ENCODE measurements at regions not wholly inside any gene's neighbourhood (a gene's known extent, or its start where the extent isn't known, plus 50 kb on each side); places are given as distances from the start of the nearest gene placed in this dataset.

DNA sequence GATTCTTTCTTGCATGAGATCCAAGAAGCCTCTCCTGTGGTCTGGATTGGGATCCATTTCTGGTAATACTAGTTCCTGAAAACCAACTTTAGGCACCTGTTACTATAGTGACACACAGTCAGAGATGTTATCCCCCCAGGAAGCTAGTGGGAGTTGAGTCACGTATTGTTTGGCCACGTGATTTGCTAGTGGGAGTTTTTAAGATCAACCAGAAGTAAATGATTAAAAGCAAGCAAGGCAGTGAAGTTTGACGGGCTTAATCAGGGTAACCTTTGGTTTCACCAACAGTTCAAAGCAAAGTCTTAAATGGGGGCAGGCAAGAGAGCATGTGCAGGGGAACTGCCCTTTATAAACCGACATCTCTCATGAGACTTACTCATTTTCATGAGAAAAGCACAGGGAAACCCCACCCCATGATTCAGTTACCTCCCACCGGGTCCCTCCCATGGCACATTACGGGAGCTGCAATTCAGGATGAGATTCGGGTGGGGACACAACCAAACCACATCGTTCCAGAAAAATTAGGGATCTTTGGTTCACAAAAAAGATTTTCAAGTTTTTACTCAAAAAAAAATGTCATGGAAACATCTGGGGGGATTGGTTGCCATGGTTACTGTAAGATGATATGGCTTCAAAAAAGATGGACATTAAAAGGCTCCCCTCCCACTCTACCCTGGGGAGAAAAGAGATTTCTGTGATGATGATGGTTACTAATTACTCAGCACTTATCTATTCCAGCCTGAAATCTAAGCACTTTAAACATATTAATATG lies 483.1 kb upstream of the ERCC4 start:
- no peak for DNase-seq
- Histone ChIP-seq H3K4me3 (no peak overlapping the region), H3K27me3 (no peaks in the 10 kb centered on the region), H3K27ac (no peak overlapping the region), H3K4me1 (no peaks in the 10 kb centered on the region), H3K9me3 (no peaks in the 10 kb centered on the region), H3K36me3 (no peaks in the 10 kb centered on the region)
- TF ChIP-seq POLR2A (IDR thresholded peaks at IDR 0.05) = no peak
- TF ChIP-seq, protein P1, sequence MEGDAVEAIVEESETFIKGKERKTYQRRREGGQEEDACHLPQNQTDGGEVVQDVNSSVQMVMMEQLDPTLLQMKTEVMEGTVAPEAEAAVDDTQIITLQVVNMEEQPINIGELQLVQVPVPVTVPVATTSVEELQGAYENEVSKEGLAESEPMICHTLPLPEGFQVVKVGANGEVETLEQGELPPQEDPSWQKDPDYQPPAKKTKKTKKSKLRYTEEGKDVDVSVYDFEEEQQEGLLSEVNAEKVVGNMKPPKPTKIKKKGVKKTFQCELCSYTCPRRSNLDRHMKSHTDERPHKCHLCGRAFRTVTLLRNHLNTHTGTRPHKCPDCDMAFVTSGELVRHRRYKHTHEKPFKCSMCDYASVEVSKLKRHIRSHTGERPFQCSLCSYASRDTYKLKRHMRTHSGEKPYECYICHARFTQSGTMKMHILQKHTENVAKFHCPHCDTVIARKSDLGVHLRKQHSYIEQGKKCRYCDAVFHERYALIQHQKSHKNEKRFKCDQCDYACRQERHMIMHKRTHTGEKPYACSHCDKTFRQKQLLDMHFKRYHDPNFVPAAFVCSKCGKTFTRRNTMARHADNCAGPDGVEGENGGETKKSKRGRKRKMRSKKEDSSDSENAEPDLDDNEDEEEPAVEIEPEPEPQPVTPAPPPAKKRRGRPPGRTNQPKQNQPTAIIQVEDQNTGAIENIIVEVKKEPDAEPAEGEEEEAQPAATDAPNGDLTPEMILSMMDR (IDR thresholded peaks at IDR 0.05) = no peak
- intact Hi-C loops (cut with DNase I) = no loop called here
- 60 to 68% methylated on average over 8 of the region's 8 CpGs for WGBS, 2 donors

DNA sequence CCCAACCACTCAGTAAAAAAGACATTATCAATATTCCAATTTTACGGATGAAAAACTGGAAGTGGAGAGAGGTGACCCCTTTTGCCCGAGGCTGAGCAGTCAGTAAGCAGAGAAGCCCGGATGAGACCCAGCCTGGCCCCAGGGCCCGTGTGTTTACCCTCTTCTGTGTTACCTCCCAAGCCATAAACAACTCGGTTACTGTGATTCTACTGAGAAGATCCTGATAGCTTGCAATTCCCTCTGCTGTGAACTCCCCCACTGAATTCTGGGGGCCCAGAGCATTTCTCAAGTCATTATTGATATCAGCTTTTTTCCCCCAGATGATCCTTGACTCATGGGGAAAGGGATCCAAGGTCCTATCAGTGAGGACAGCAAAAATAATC lies 482.6 kb upstream of the ERCC4 start:
- no peak for DNase-seq
- Histone ChIP-seq H3K4me1 (no peaks in the 10 kb centered on the region), H3K4me3 (no peak overlapping the region), H3K9me3 (no peaks in the 10 kb centered on the region), H3K27me3 (no peaks in the 10 kb centered on the region), H3K36me3 (no peaks in the 10 kb centered on the region), H3K27ac (no peak overlapping the region)
- TF ChIP-seq POLR2A (IDR thresholded peaks at IDR 0.05) = no peak
- TF ChIP-seq, protein P1 (IDR thresholded peaks at IDR 0.05) = no peak
- 81 to 89% methylated on average over 5 of the region's 5 CpGs for WGBS, 2 donors
- intact Hi-C loops (cut with DNase I) = no loop called here

DNA sequence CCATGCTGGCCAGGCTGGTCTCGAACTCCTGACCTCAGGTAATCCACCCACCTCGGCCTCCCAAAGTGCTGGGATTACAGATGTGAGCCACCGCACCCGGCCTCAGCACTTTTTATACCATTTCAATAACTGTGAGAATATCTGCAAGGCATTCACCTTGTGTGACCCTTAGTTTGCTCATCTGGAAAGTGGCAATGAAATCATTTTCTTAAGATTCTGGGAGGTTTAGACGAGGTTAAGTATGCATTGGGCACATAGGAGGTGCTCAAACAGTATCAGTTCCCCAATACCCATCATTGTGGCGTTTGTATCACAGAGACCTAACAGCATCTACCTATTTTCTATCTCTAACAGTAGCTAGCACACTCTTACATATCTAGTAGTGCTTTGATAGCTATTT lies 481.9 kb upstream of the ERCC4 start:
- no peaks in the 10 kb centered on the region for H3K9me3 ChIP-seq
- intact Hi-C loops (cut with DNase I) = no loop called here
- WGBS, 2 donors = 80 to 86% methylated on average over 5 to 6 of the region's 6 CpGs
- no peaks in the 10 kb centered on the region for H3K4me1 ChIP-seq
- no peaks in the 10 kb centered on the region for H3K36me3 ChIP-seq
- no peak for DNase-seq
- no peak for TF ChIP-seq POLR2A (IDR thresholded peaks at IDR 0.05)
- TF ChIP-seq, protein P1 (IDR thresholded peaks at IDR 0.05) = no peak
- no peak overlapping the region for H3K27ac ChIP-seq
- no peaks in the 10 kb centered on the region for H3K27me3 ChIP-seq
- no peak overlapping the region for H3K4me3 ChIP-seq

DNA sequence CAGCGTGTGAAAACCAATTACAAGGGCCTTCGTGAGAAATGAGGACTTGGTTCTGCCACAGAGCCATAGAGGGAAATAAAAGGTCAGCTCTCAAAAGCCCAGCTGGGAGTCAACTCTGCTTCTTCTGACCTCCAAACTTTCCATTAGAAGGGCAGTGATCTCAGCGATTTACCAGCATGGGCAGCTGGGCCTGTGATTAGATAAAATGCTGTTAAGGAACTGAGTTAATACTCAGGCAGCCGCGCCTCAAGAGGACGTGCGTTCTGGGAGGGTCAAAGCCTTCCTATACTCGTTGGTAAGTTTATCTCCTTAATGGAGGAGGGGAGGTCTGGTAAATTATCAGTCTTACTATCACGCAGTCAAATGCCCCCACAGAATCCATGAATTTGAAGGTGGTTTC lies 480.2 kb upstream of the ERCC4 start:
- Histone ChIP-seq H3K4me3 (no peak overlapping the region), H3K36me3 (no peaks in the 10 kb centered on the region), H3K4me1 (no peaks in the 10 kb centered on the region), H3K27ac (no peak overlapping the region), H3K27me3 (no peaks in the 10 kb centered on the region), H3K9me3 (no peaks in the 10 kb centered on the region)
- 89 to 90% methylated on average over 8 to 9 of the region's 9 CpGs for WGBS, 2 donors
- intact Hi-C loops (cut with DNase I) = no loop called here
- TF ChIP-seq POLR2A (IDR thresholded peaks at IDR 0.05) = no peak
- TF ChIP-seq, protein P1 (IDR thresholded peaks at IDR 0.05) = no peak
- DNase-seq = no peak

DNA sequence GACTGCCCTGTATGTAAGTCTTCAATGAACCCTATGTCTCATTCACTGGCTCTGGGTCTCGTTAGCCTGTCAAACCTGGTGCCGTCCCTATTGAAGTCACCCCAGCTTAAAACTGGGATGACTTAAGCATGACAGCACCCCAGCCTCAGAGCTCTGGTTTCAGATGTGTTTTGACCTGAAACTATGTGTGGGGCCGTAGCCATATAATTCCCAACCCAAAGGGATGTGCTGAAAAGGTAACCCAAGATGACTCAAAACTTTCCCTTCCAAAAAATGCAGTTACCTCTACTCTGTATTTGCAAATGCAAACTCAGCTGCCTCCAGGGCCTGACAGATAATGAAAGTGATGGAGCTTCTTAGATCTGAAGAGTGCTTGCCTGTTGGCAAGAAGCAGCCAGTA lies 478.3 kb upstream of the ERCC4 start:
- WGBS, 2 donors = 23 to 35% methylated on average over 2 to 3 of the region's 3 CpGs
- H3K36me3 ChIP-seq = no peaks in the 10 kb centered on the region
- no peaks in the 10 kb centered on the region for H3K9me3 ChIP-seq
- intact Hi-C loops (cut with DNase I) = no loop called here
- H3K27ac ChIP-seq = no peak overlapping the region
- no peaks in the 10 kb centered on the region for H3K27me3 ChIP-seq
- H3K4me3 ChIP-seq = no peak overlapping the region
- no peak for DNase-seq
- TF ChIP-seq POLR2A (IDR thresholded peaks at IDR 0.05) = no peak
- TF ChIP-seq, protein P1 (IDR thresholded peaks at IDR 0.05) = no peak
- H3K4me1 ChIP-seq = no peaks in the 10 kb centered on the region
